ENCODE measurements at regions not wholly inside any gene's neighbourhood (a gene's known extent, or its start where the extent isn't known, plus 50 kb on each side); places are given as distances from the start of the nearest gene placed in this dataset.

DNA sequence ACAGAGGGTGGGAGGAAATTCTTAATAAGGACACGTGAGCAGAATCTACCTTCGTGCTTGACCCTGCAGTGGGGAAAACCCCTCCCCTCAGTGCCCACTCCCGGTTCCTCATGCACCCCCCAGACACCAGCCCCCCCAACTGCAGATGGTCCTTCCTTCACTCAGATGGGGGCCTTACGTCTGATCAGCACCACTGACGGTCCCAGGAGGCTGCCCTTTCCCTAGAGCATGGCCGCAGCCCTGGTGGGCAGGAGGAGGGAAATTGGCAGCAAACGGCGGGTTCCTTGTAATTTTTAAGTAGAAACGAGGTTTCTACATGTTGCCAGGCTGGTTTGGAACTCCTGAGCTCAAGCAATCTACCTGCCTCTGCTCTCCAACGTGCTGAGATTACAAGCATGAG, 477.7 kb downstream of the TBC1D22A start:
- no peak for DNase-seq (ENCODE audit: low spot score)

DNA sequence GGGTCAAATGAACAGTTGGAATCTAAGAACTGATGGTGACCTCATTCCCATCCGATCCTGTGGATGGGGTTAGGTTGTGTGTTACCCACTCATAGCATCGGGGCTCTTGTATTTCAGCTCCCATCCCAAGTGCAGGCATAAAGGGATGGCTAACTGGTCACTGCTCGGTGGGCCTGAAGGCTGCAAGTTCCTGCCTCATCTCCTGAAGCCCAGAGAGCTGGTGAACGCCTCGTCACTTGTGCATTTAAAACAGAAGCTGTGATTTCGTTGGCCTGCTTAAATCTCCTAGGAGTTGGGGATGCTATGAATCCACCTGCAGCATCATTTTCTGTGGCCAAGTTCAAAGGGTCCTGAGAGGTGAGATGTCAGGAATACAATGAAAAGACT, 477.0 kb downstream of the TBC1D22A start:
- DNase-seq (ENCODE audit: low spot score), result no peak

DNA sequence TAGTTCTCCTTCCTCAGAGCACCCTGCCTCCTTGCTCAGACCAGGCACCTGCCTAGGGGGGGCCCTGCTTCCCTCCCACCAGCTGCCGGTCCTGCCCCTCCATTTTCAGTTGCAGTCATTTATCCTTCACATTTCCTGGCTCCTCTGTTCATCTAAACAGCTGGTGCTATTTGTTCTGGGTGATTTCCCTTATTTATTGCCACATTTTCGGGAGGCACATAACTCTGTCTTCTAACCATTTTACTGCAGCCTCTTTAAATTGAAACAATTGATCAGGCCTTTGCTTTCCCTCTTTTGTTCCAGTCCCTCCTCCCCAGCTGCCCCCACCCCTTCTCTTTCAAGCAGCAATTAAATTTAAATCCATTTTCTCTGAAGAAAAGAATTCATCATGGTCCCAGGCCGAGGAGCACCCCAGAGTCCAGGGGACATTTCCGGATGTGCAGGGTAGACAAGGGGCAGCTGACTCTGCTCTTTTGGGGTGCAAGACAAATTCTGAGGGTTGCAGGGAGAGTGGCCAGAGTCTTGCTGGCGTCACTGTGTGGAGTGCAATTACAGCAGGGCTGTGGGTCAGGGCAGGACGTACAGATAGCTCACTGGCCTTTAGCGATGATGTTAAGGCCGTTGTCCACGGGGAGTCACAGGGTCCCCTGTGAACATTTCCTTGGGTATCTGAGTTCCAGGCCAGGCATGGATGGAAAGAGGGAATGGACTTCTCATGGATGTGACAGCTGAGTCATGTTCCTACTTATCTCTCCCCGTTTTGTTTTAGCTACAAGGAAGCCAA, 476.4 kb downstream of the TBC1D22A start:
- no peak for DNase-seq (ENCODE audit: low spot score)

GRCh38 chr22:47237890-47238480, 475.5 kb downstream of the TBC1D22A start:
- no peak for DNase-seq (ENCODE audit: low spot score)

- DNase-seq (ENCODE audit: low spot score), result no peak
These were observed 474.3 kb downstream of the TBC1D22A start for GRCh38 chr22:47236718-47237117.

GRCh38 chr22:47236161-47236560, 473.7 kb downstream of the TBC1D22A start:
- no peak for DNase-seq (ENCODE audit: low spot score)

GRCh38 chr22:47233316-47234243, 471.1 kb downstream of the TBC1D22A start:
- no peak for DNase-seq (ENCODE audit: low spot score)

- no peak for DNase-seq (ENCODE audit: low spot score)
These were observed 470.3 kb downstream of the TBC1D22A start for GRCh38 chr22:47232753-47233152.

GRCh38 chr22:47232197-47232596, 469.7 kb downstream of the TBC1D22A start:
- no peak for DNase-seq (ENCODE audit: low spot score)

DNA sequence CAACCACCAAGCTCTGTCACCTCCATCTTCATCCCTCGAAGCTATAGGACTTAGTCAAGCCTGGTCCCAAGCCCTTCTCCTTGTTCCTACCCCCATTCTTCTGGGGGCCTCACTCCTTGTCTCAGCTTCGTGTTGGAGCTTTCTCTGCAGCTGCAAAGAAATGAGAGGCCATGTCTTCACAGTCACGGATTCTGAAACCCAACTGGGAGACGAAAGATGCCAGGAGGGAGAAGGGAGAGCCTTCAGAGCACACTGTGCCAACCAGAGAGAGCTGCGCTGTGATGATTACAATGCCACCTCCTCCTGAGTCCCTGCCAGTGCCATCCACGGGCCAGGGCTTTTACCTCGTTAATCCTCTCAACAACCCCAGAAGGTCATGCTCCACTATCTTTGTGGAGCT, 469.3 kb downstream of the TBC1D22A start:
- DNase-seq (ENCODE audit: low spot score), result no peak

- DNase-seq (ENCODE audit: low spot score), result no peak
These were observed 468.3 kb downstream of the TBC1D22A start for GRCh38 chr22:47230741-47231140.

- DNase-seq (ENCODE audit: low spot score), result no peak
These were observed 467.8 kb downstream of the TBC1D22A start for GRCh38 chr22:47230251-47230650.

GRCh38 chr22:47228767-47229166, 466.3 kb downstream of the TBC1D22A start:
- DNase-seq (ENCODE audit: low spot score), result no peak

- DNase-seq (ENCODE audit: low spot score), result no peak
These were observed 463.6 kb downstream of the TBC1D22A start for GRCh38 chr22:47225931-47226633.

DNA sequence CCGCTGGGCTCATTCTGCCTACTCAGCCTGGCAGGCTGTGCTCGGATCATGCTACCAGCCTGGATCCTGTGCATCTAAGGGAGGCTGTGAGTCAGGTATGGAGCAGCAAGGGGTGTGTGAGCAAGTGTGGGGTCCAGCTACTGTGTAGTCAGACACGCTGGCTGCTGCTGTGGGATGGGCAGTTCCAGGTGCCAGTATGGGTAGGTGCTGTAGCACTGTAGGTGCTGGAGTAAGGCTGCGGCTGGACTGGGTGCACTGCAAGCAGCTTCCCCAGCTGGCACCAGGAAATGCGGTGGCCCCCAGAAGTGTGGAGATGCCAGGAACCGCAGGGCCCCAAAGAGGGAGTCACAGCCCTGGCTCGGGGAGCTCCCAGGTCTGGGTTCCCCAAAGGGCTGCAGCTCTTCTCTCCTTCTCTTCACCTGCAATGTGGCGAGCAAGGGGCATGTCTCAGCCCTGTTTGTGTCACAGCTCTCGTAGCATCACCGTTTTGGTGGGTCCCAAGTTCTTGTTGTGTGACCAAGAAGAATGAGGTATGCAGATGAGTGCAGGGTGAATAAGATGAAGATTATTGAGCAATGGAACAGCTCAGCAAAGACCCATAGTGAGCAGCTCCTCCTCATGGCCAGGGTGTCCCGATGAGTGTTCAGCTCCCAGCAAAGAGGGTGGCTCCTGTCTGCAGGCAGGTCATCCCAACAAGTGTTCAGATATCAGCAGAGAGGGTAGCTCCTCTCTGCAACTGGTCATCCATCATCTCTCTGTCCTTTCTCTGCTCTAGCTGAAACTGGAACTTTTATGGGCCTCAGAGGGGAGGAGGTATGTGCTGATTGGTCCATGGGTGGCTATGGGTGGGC, 462.9 kb downstream of the TBC1D22A start:
- no peak for DNase-seq (ENCODE audit: low spot score)
